Neural cell (in vitro differentiated cells): ENCODE measurements at regions not wholly inside any gene's neighbourhood (a gene's known extent, or its start where the extent isn't known, plus 50 kb on each side); places are given as distances from the start of the nearest gene placed in this dataset.

ENCODE experiments used
- H2AFZ ChIP-seq: fragments of 200-600, 300-800 bp; sonication (generic), shearing (Covaris generic); 2 replicates; pipeline ENCODE4 v1.6.0; 2014; ENCODE audit warnings: low read depth, mild to moderate bottlenecking, antibody characterized with exemption, low read length, moderate library complexity
- H3F3A ChIP-seq: fragments of 200-600 bp; shearing (Covaris generic); 2 replicates; pipeline ENCODE4 v1.6.1; 2016; ENCODE audit warnings: mild to moderate bottlenecking, moderate library complexity, mixed read lengths, antibody characterized with exemption, low read length; ENCODE audit not compliant: insufficient read depth, poor library complexity, severe bottlenecking
- H3K27ac ChIP-seq: fragments of 200-600, 300-800 bp; sonication (generic), shearing (Covaris generic); 2 replicates; pipeline ENCODE4 v1.5.1; 2014; ENCODE audit warnings: mild to moderate bottlenecking, low read length, moderate library complexity
- H3K27me3 ChIP-seq: fragments of 300-800, 200-600 bp; sonication (generic), shearing (Covaris generic); 2 replicates; pipeline ENCODE4 v1.6.0; 2014; ENCODE audit warnings: mild to moderate bottlenecking, low read depth, low read length, moderate library complexity; ENCODE audit not compliant: insufficient read depth
- H3K36me3 ChIP-seq: fragments of 300-800, 200-600 bp; sonication (generic), shearing (Covaris generic); 2 replicates; pipeline ENCODE4 v1.5.1; 2014; ENCODE audit warnings: mild to moderate bottlenecking, antibody characterized with exemption, low read length, moderate library complexity; ENCODE audit not compliant: insufficient read depth
- H3K4me2 ChIP-seq: fragments of 300-800, 200-600 bp; sonication (generic), shearing (Covaris generic); 2 replicates; pipeline ENCODE4 v1.6.0; 2014; ENCODE audit warnings: mild to moderate bottlenecking, low read length
- H3K4me3 ChIP-seq: fragments of 300-800, 200-600 bp; sonication (generic), shearing (Covaris generic); 2 replicates; pipeline ENCODE4 v1.5.1; 2014; ENCODE audit warnings: mild to moderate bottlenecking, low read length, moderate library complexity
- H3K79me2 ChIP-seq: fragments of 200-600 bp; shearing (Covaris generic); replicated peaks from 2 replicates; pipeline ENCODE4 v1.6.0; 2014; ENCODE audit warnings: mild to moderate bottlenecking, low read length, moderate library complexity; ENCODE audit not compliant: insufficient read depth
- H3K9ac ChIP-seq: fragments of 300-800, 200-600 bp; sonication (generic), shearing (Covaris generic); 2 replicates; pipeline ENCODE4 v1.6.1; 2016; ENCODE audit warnings: mild to moderate bottlenecking, low read length, mixed read lengths
- H3K9me2 ChIP-seq: fragments of 200-600 bp; shearing (Covaris generic); 2 replicates; pipeline ENCODE4 v1.6.1; 2016; ENCODE audit warnings: mild to moderate bottlenecking, low read length, mixed read lengths; ENCODE audit not compliant: insufficient read depth
- H3K9me3 ChIP-seq: fragments of 200-600, 300-800 bp; sonication (generic), shearing (Covaris generic); 2 replicates; pipeline ENCODE4 v1.6.1; 2016; ENCODE audit warnings: mild to moderate bottlenecking, mixed run types, low read length, moderate library complexity, mixed read lengths
- H4K20me1 ChIP-seq: fragments of 200-600 bp; shearing (Covaris generic); 2 replicates; pipeline ENCODE4 v1.6.1; 2016; ENCODE audit warnings: mild to moderate bottlenecking, mixed run types; ENCODE audit not compliant: insufficient read depth
- CTCF ChIP-seq: fragments of 450-650 bp; IDR thresholded peaks from 2 replicates; pipeline ENCODE4 v1.5.1; 2014; ENCODE audit warnings: antibody characterized with exemption, mild to moderate bottlenecking, moderate library complexity; ENCODE audit not compliant: poor library complexity, severe bottlenecking
- EP300 ChIP-seq: fragments of 450-650 bp; conservative IDR thresholded peaks from 2 replicates; pipeline ENCODE4 v1.6.1; 2014; ENCODE audit warnings: antibody characterized with exemption, mild to moderate bottlenecking, moderate library complexity; ENCODE audit not compliant: poor library complexity, severe bottlenecking
- EZH2 ChIP-seq: fragments of 200-600, 300-800 bp; shearing (Covaris generic), sonication (generic); IDR thresholded peaks from 2 replicates; pipeline ENCODE4 v1.6.1; 2014; ENCODE audit warnings: antibody characterized with exemption, low read length, borderline replicate concordance, mild to moderate bottlenecking; ENCODE audit not compliant: insufficient read depth, poor library complexity, severe bottlenecking
- MXI1 ChIP-seq: fragments of 450-650 bp; conservative IDR thresholded peaks from 2 replicates; pipeline ENCODE4 v1.6.1; 2014; ENCODE audit warnings: antibody characterized with exemption, mild to moderate bottlenecking; ENCODE audit not compliant: poor library complexity, severe bottlenecking
- POLR2AphosphoS5 ChIP-seq: IDR thresholded peaks from 2 replicates; pipeline ENCODE4 v1.6.1; 2012
- RAD21 ChIP-seq: fragments of 450-650 bp; conservative IDR thresholded peaks from 2 replicates; pipeline ENCODE4 v1.6.1; 2014; ENCODE audit warnings: antibody characterized with exemption, mild to moderate bottlenecking, moderate library complexity
- REST ChIP-seq: IDR thresholded peaks from 2 replicates; pipeline ENCODE4 v1.6.1; 2012; ENCODE audit warnings: borderline replicate concordance
- SMC3 ChIP-seq: fragments of 450-650 bp; conservative IDR thresholded peaks from 2 replicates; pipeline ENCODE4 v1.6.1; 2014; ENCODE audit warnings: antibody characterized with exemption, mild to moderate bottlenecking, moderate library complexity; ENCODE audit not compliant: poor library complexity
- TAF1 ChIP-seq: IDR thresholded peaks from 2 replicates; pipeline ENCODE4 v1.6.1; 2012; ENCODE audit warnings: low read depth

GRCh38 chr15:58330741-58331559 is 100.8 kb upstream of the LIPC start:
- no peaks in the 10 kb centered on the region for H3K36me3 ChIP-seq
- H3K4me3 ChIP-seq = no peak overlapping the region
- H3K27me3 ChIP-seq = no peaks in the 10 kb centered on the region
- H3K27ac ChIP-seq = no peak overlapping the region
- no peaks in the 10 kb centered on the region for H3K79me2 ChIP-seq
- H3K9me2 ChIP-seq = no peaks in the 10 kb centered on the region
- H4K20me1 ChIP-seq = no peaks in the 10 kb centered on the region
- H3K9ac ChIP-seq = no peak overlapping the region
- H3K9me3 ChIP-seq = no peaks in the 10 kb centered on the region
- no peaks in the 10 kb centered on the region for H3F3A ChIP-seq
- H2AFZ ChIP-seq = no peak overlapping the region
- no peak for TF ChIP-seq TAF1
- no peak for TF ChIP-seq MXI1
- TF ChIP-seq POLR2AphosphoS5 = no peak
- TF ChIP-seq RAD21 = no peak
- no peak for TF ChIP-seq REST
- no peak for TF ChIP-seq SMC3
- TF ChIP-seq CTCF = no peak
- no peak for TF ChIP-seq EZH2
- no peak for TF ChIP-seq EP300
- no peak overlapping the region for H3K4me2 ChIP-seq

GRCh38 chr15:58331560-58331912 is 100.3 kb upstream of the LIPC start:
- Histone ChIP-seq H4K20me1 (no peaks in the 10 kb centered on the region), H3K27ac (no peak overlapping the region), H3K9me2 (no peaks in the 10 kb centered on the region), H3K4me3 (no peak overlapping the region), H2AFZ (no peak overlapping the region), H3K9me3 (no peaks in the 10 kb centered on the region), H3K9ac (no peak overlapping the region), H3K36me3 (no peaks in the 10 kb centered on the region), H3K4me2 (no peak overlapping the region), H3K79me2 (no peaks in the 10 kb centered on the region), H3K27me3 (no peaks in the 10 kb centered on the region), H3F3A (no peaks in the 10 kb centered on the region)
- TF ChIP-seq EZH2 (no peak), CTCF (no peak), SMC3 (no peak), MXI1 (no peak), TAF1 (no peak), REST (no peak), POLR2AphosphoS5 (no peak), EP300 (no peak), RAD21 (no peak)
